Stimulated activated naive CD8-positive, alpha-beta T cell treated with anti-CD3 and anti-CD28 coated beads, Interleukin-15, Interleukin-2, amounts not matched to agents 100 ng/mL and 50 ng/mL, for 24 hours (primary cell): ENCODE measurements at regions not wholly inside any gene's neighbourhood (a gene's known extent, or its start where the extent isn't known, plus 50 kb on each side); places are given as distances from the start of the nearest gene placed in this dataset.

Source experiments
- H3K27ac Mint-ChIP-seq: one replicate; pipeline ENCODE4 v1.8.0; 2021; ENCODE audit warnings: mild to moderate bottlenecking, mixed read lengths
- H3K27me3 Mint-ChIP-seq: one replicate; pipeline ENCODE4 v1.8.0; 2021; ENCODE audit warnings: mixed read lengths
- H3K36me3 Mint-ChIP-seq: one replicate; pipeline ENCODE4 v1.8.0; 2021; ENCODE audit warnings: low read depth, mixed read lengths
- H3K4me1 Mint-ChIP-seq: one replicate; pipeline ENCODE4 v1.8.0; 2021; ENCODE audit warnings: low read depth, mixed read lengths
- H3K4me3 Mint-ChIP-seq: one replicate; pipeline ENCODE4 v1.8.0; 2021; ENCODE audit warnings: mild to moderate bottlenecking, mixed read lengths
- H3K9me3 Mint-ChIP-seq: one replicate; pipeline ENCODE4 v1.8.0; 2021; ENCODE audit warnings: mixed read lengths

DNA sequence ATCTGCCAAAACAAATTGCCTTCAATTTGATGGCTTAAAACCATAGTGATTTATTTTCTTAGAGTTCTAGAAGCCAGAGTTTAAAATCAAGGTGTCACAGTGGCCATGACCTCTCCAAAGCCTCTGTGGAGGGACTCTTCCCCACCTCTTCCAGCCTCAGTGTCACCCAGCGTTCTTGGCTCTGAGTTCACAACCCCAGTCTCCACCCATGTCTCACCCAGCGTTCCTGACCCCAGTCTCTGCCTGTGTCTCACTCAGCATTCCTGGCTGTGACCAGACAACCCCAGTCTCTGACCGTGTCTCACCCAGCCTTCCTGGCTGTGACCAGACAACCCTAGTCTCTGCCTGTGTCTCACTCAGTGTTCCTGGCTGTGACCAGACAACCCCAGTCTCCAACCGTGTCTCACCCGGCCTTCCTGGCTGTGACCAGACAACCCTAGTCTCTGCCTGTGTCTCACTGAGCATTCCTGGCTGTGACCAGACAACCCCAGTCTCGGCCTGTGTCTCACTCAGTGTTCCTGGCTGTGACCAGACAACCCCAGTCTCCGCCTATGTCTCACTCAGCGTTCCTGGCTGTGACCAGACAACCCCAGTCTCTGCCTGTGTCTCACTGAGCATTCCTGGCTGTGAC, 299.3 kb downstream of the GALR1 start:
- H3K9me3 Mint-ChIP-seq, result no peaks in the 10 kb centered on the region
- no peak overlapping the region for H3K27ac Mint-ChIP-seq
- H3K4me3 Mint-ChIP-seq, result no peak overlapping the region
- H3K4me1 Mint-ChIP-seq, result no peaks in the 10 kb centered on the region
- no peaks in the 10 kb centered on the region for H3K27me3 Mint-ChIP-seq
- H3K36me3 Mint-ChIP-seq, result no peaks in the 10 kb centered on the region

- no peaks in the 10 kb centered on the region for H3K4me1 Mint-ChIP-seq
- no peak overlapping the region for H3K27ac Mint-ChIP-seq
These were observed 301.0 kb downstream of the GALR1 start for GRCh38 chr18:77550625-77551024.

GRCh38 chr18:77551055-77551454, 301.4 kb downstream of the GALR1 start:
- Mint-ChIP-seq H3K4me3 (no peak overlapping the region), H3K9me3 (no peaks in the 10 kb centered on the region), H3K36me3 (no peaks in the 10 kb centered on the region), H3K27me3 (peaks cover 6% of the 10 kb centered on the region), H3K4me1 (no peaks in the 10 kb centered on the region), H3K27ac (no peak overlapping the region)

More at GRCh38 chr18:77550625-77551024, 301.0 kb downstream of the GALR1 start:
- Mint-ChIP-seq H3K9me3 (no peaks in the 10 kb centered on the region), H3K4me3 (no peak overlapping the region), H3K27me3 (peaks cover 6% of the 10 kb centered on the region), H3K36me3 (no peaks in the 10 kb centered on the region)

GRCh38 chr18:77552945-77553344, 303.3 kb downstream of the GALR1 start:
- no peaks in the 10 kb centered on the region for H3K4me1 Mint-ChIP-seq
- no peak overlapping the region for H3K4me3 Mint-ChIP-seq
- H3K9me3 Mint-ChIP-seq, result no peaks in the 10 kb centered on the region
- H3K27me3 Mint-ChIP-seq, result peaks cover 6% of the 10 kb centered on the region
- no peaks in the 10 kb centered on the region for H3K36me3 Mint-ChIP-seq
- no peak overlapping the region for H3K27ac Mint-ChIP-seq

- no peak overlapping the region for H3K4me3 Mint-ChIP-seq
These were observed 304.4 kb downstream of the GALR1 start for GRCh38 chr18:77554061-77554460.

DNA sequence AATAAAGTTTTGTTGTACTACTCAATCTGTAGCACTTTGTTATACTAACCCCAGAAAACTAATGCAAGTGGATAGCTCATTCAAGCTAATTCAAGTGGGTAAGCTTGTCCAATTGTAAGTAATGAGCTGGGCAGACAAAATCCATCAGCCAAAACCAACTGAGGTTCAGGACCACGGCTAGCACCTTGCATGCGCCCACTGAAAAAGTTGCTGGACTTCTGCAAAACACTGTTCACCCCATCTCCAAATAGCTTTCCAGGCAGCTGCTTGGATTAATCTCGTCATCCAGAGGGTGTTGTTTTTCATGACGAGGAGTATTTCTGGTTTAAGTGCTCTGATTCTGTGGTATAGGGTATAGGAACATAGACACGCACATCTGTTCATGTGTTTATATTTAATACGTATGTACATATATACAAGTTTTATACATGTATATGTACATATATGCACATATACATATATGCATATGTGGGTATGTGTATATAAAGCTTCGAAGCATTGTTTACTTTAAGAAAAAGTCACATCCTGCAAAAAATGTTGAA, 307.5 kb downstream of the GALR1 start:
- no peak overlapping the region for H3K27ac Mint-ChIP-seq
- H3K4me3 Mint-ChIP-seq, result no peak overlapping the region
- no peaks in the 10 kb centered on the region for H3K36me3 Mint-ChIP-seq
- peaks cover 4% of the 10 kb centered on the region for H3K9me3 Mint-ChIP-seq
- H3K27me3 Mint-ChIP-seq, result peaks cover 10% of the 10 kb centered on the region
- H3K4me1 Mint-ChIP-seq, result peaks cover 7% of the 10 kb centered on the region

More at GRCh38 chr18:77554061-77554460, 304.4 kb downstream of the GALR1 start:
- H3K9me3 Mint-ChIP-seq, result no peaks in the 10 kb centered on the region
- H3K36me3 Mint-ChIP-seq, result no peaks in the 10 kb centered on the region
- no peaks in the 10 kb centered on the region for H3K4me1 Mint-ChIP-seq
- peaks cover 6% of the 10 kb centered on the region for H3K27me3 Mint-ChIP-seq
- no peak overlapping the region for H3K27ac Mint-ChIP-seq

- no peak overlapping the region for H3K27ac Mint-ChIP-seq
- peaks cover 7% of the 10 kb centered on the region for H3K4me1 Mint-ChIP-seq
- H3K9me3 Mint-ChIP-seq, result peaks cover 4% of the 10 kb centered on the region
- no peaks in the 10 kb centered on the region for H3K36me3 Mint-ChIP-seq
- H3K27me3 Mint-ChIP-seq, result peaks cover 13% of the 10 kb centered on the region
- no peak overlapping the region for H3K4me3 Mint-ChIP-seq
These were observed 309.7 kb downstream of the GALR1 start for GRCh38 chr18:77559274-77559910.

DNA sequence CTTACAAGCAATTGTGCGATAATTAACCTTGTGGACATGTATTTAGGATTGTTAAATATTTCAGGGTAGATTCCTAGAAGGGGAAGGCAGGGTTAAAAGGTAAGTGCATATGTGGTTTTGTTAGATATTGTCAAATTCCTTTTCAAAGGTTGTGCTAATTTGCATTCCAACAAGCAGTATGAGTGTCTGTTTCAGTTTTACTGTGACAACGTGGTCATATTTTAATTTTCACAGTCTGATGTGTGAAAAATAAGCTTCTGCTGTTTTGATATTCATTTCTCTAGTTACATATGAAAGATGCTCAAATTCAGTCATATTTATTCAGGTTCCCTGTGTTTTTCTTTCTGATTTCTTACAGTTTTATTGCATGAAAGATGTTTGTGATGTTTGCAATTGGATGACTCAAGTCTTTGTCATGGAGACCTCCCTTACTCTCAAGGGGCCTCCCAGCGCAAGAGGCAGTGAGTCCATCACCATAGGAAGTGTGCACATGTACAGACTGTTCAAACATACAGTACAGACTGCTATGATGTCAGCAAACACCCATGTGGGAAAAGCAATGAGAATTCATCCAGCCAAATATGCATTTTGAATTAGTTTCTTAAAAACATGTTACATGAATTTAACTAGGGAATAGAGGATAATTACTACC, 310.8 kb downstream of the GALR1 start:
- Mint-ChIP-seq H3K36me3 (no peaks in the 10 kb centered on the region), H3K4me3 (no peak overlapping the region), H3K27ac (peak overlapping the region; percentile 31), H3K9me3 (peaks cover 4% of the 10 kb centered on the region), H3K27me3 (peaks cover 8% of the 10 kb centered on the region), H3K4me1 (peaks cover 7% of the 10 kb centered on the region)

GRCh38 chr18:77566604-77567003, 317.0 kb downstream of the GALR1 start:
- Mint-ChIP-seq H3K9me3 (peaks cover 12% of the 10 kb centered on the region), H3K4me1 (no peaks in the 10 kb centered on the region), H3K36me3 (no peaks in the 10 kb centered on the region), H3K4me3 (no peak overlapping the region), H3K27ac (no peak overlapping the region), H3K27me3 (peaks cover 3% of the 10 kb centered on the region)

GRCh38 chr18:77567205-77567604, 317.6 kb downstream of the GALR1 start:
- Mint-ChIP-seq H3K27ac (no peak overlapping the region), H3K27me3 (peaks cover 3% of the 10 kb centered on the region), H3K9me3 (peaks cover 12% of the 10 kb centered on the region), H3K4me3 (no peak overlapping the region), H3K36me3 (no peaks in the 10 kb centered on the region), H3K4me1 (no peaks in the 10 kb centered on the region)

- Mint-ChIP-seq H3K27me3 (peaks cover 18% of the 10 kb centered on the region), H3K36me3 (no peaks in the 10 kb centered on the region), H3K27ac (no peak overlapping the region), H3K4me1 (no peaks in the 10 kb centered on the region), H3K9me3 (peaks cover 12% of the 10 kb centered on the region), H3K4me3 (no peak overlapping the region)
These were observed 322.1 kb downstream of the GALR1 start for GRCh38 chr18:77571743-77572142.

DNA sequence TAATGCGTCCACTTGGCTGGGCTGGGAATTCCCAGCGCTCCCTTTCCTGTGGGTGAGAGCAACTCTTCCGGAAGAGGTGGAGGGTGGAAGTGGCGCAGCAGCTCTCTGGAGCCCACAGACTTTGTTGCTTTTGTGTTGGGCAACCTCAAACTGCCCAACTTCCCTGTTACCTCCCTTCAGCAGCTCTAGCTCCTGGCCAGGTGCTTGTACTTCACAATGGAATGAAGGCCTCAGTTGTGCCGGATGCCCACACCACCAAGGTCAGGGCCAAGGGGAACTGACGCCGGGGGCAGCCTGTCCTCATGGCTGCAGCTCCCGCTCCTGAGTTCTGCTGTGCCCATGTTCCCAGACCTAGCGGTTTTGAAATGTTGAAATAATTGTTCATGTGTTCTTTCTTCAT, 322.9 kb downstream of the GALR1 start:
- Mint-ChIP-seq H3K27ac (no peak overlapping the region), H3K9me3 (peaks cover 12% of the 10 kb centered on the region), H3K4me1 (no peaks in the 10 kb centered on the region), H3K4me3 (no peak overlapping the region), H3K36me3 (no peaks in the 10 kb centered on the region), H3K27me3 (peaks cover 24% of the 10 kb centered on the region)

- Mint-ChIP-seq H3K9me3 (peaks cover 5% of the 10 kb centered on the region), H3K36me3 (no peaks in the 10 kb centered on the region), H3K27me3 (peaks cover 24% of the 10 kb centered on the region), H3K4me3 (no peak overlapping the region), H3K4me1 (no peaks in the 10 kb centered on the region), H3K27ac (no peak overlapping the region)
These were observed 323.9 kb downstream of the GALR1 start for GRCh38 chr18:77573571-77573970.

DNA sequence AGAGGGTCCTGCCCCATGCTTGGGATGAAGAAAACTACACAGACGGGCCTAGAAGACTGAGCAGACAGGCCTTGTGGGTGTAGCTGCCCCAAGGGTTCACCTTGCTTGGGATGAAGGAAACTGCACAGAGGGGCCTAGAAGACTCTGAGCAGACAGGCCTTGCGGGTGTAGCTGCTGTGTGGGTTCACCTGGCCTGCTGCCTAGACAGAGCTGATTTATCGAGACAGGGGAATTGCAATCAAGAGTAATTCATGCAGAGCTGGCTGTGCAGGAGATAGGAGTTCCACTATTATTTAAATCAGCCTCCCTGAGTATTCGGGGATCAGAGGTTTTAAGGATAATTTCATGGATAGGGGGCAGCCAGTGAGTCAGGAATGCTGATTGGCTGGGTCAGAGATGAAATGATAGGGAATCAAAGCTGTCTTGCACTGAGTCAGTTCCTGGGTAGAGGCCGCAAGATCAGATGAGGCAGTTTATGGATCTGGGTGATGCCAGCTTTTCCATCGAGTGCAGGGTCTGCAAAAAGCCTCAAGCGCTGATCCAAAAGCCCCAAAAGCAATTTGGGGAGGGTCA, 341.4 kb downstream of the GALR1 start:
- Mint-ChIP-seq H3K36me3 (no peaks in the 10 kb centered on the region), H3K9me3 (no peaks in the 10 kb centered on the region), H3K27ac (no peak overlapping the region), H3K27me3 (no peaks in the 10 kb centered on the region), H3K4me3 (no peak overlapping the region), H3K4me1 (no peaks in the 10 kb centered on the region)

DNA sequence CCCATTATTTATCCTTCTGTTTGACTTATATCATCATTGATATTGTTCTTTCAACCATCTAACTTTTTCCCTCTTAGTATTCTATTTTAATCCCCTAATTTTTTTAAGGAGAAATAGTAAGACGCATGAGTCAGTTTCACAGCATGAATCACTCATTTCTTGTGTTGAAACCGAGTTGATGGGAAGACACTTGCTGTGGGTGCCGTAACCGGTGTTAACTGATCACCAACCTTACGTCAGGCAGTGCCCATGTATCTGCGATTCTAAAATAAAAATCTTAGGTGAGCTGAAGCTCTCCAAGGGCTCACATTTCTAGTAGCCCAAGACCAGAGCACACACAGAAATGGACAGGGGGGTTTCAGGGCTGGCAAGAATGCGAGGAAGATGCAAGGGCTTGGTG, 348.1 kb downstream of the GALR1 start:
- Mint-ChIP-seq H3K9me3 (no peaks in the 10 kb centered on the region), H3K27me3 (peaks cover 5% of the 10 kb centered on the region), H3K4me1 (no peaks in the 10 kb centered on the region), H3K36me3 (no peaks in the 10 kb centered on the region), H3K4me3 (no peak overlapping the region), H3K27ac (no peak overlapping the region)
